ENCODE measurements at regions not wholly inside any gene's neighbourhood (a gene's known extent, or its start where the extent isn't known, plus 50 kb on each side); places are given as distances from the start of the nearest gene placed in this dataset.

- TF ChIP-seq POLR2A (IDR thresholded peaks at IDR 0.05) (no peak), CTCF (IDR thresholded peaks at IDR 0.05) (no peak), POLR2AphosphoS5 (IDR thresholded peaks at IDR 0.05) (no peak)
Measured at GRCh38 chr3:153293265-153293664, 131.2 kb downstream of the RAP2B start.

Data from suprapubic skin (tissue), 4 donors.